ENCODE measurements at regions not wholly inside any gene's neighbourhood (a gene's known extent, or its start where the extent isn't known, plus 50 kb on each side); places are given as distances from the start of the nearest gene placed in this dataset.

DNA sequence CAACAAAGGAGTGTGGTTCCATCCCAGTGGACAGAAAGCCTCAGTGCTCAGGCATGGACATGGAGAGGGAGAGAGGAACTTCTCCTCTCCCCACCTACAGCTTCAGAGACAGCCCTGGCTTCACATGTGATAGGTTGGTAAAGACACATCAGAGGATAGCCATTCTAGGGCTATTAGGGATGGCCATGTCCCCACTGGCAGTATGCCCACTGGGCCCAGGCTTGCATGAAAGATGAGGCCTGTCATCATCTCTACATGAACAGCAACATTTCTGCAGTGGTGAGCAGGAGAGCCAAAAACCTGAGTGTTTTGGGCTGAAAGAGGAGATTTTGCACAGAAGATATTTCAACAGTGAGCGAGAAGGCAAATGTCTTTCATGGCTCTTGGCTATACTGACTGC is 517.2 kb downstream of the NR4A2 start:
- no peaks in the 10 kb centered on the region for H3K9me3 ChIP-seq
- no peaks in the 10 kb centered on the region for H3K36me3 ChIP-seq
- no peak overlapping the region for H3K4me3 ChIP-seq
- H3K27me3 ChIP-seq: no peaks in the 10 kb centered on the region
- H3K27ac ChIP-seq: no peak overlapping the region
- H3K9ac ChIP-seq (ENCODE audit: low read depth in 2 of 2, low read length in 2 of 2): no peak overlapping the region
- intact Hi-C loops (cut with DNase I): no loop called here
- H3K4me1 ChIP-seq: no peaks in the 10 kb centered on the region
- TF ChIP-seq, protein P1, sequence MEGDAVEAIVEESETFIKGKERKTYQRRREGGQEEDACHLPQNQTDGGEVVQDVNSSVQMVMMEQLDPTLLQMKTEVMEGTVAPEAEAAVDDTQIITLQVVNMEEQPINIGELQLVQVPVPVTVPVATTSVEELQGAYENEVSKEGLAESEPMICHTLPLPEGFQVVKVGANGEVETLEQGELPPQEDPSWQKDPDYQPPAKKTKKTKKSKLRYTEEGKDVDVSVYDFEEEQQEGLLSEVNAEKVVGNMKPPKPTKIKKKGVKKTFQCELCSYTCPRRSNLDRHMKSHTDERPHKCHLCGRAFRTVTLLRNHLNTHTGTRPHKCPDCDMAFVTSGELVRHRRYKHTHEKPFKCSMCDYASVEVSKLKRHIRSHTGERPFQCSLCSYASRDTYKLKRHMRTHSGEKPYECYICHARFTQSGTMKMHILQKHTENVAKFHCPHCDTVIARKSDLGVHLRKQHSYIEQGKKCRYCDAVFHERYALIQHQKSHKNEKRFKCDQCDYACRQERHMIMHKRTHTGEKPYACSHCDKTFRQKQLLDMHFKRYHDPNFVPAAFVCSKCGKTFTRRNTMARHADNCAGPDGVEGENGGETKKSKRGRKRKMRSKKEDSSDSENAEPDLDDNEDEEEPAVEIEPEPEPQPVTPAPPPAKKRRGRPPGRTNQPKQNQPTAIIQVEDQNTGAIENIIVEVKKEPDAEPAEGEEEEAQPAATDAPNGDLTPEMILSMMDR (IDR thresholded peaks at IDR 0.05): no peak
- DNase-seq: no peak

DNA sequence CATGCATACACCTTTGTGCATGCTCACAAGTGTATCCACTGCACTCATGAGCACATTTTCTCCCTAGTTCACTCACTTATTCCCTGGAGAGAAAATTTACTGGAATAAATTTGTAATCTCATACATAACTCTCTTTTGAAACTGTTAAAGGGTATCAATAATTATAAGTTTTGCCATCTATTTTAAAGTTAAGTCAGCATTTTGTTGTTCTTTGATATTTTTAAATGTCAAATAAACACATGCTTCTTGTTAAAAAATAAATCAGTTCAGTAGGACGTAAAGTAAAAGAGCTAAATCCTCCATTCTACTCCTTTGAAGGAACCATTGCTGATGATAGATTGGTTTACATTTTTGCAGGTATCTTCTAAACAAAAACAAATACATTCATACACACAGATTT is 522.1 kb downstream of the NR4A2 start:
- Histone ChIP-seq H3K9ac (ENCODE audit: low read depth in 2 of 2, low read length in 2 of 2) (no peak overlapping the region), H3K9me3 (no peaks in the 10 kb centered on the region), H3K27me3 (no peaks in the 10 kb centered on the region), H3K36me3 (no peaks in the 10 kb centered on the region), H3K27ac (no peak overlapping the region), H3K4me3 (no peak overlapping the region), H3K4me1 (no peaks in the 10 kb centered on the region)
- TF ChIP-seq, protein P1 (IDR thresholded peaks at IDR 0.05): no peak
- intact Hi-C loops (cut with DNase I): no loop called here
- DNase-seq: no peak

DNA sequence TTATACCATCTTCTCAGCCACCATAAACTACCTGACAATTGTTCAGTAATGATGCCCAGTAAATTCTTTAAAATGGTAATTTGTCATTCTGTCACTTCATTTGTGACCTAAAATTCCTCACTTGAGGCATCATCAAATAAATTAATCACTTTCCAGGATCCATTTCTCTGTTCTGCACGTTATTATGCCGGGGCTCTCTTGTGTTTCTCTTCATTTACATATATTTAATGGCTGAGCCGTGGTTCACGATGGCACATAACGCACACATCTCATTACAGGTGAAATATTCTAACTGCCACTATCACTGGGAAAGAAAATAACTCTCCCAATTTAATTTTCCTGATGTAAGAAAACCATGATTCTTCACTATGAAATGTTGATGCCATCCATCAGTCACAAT is 529.6 kb downstream of the NR4A2 start:
- Histone ChIP-seq H3K9ac (ENCODE audit: low read depth in 2 of 2, low read length in 2 of 2) (no peak overlapping the region), H3K9me3 (no peaks in the 10 kb centered on the region), H3K4me1 (no peaks in the 10 kb centered on the region), H3K4me3 (no peak overlapping the region), H3K36me3 (no peaks in the 10 kb centered on the region), H3K27me3 (no peaks in the 10 kb centered on the region), H3K27ac (no peak overlapping the region)
- DNase-seq: no peak
- intact Hi-C loops (cut with DNase I): no loop called here
- TF ChIP-seq, protein P1 (IDR thresholded peaks at IDR 0.05): no peak

DNA sequence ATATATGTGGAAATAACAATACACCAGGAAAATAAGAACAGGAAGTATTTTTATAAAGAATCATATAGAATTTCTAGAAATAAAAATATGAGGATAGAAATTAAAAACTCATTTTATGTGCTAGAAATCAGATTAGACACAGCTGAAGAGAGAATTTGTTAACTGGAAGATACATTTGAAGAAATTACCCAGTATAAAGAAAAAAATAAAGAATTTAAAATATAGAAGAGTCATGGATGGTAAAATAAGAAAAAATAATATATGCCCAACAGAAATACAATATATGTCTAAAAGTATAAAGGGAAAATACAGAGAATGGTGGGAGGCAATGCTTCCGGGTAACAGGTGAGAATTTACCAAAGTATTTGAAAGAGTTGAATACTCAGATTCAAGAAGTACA is 539.9 kb downstream of the NR4A2 start:
- TF ChIP-seq, protein P1 (IDR thresholded peaks at IDR 0.05): no peak
- Histone ChIP-seq H3K27ac (no peak overlapping the region), H3K4me3 (no peak overlapping the region), H3K9ac (ENCODE audit: low read depth in 2 of 2, low read length in 2 of 2) (no peak overlapping the region), H3K36me3 (no peaks in the 10 kb centered on the region), H3K27me3 (no peaks in the 10 kb centered on the region), H3K4me1 (no peaks in the 10 kb centered on the region), H3K9me3 (no peaks in the 10 kb centered on the region)
- DNase-seq: no peak
- intact Hi-C loops (cut with DNase I): no loop called here

DNA sequence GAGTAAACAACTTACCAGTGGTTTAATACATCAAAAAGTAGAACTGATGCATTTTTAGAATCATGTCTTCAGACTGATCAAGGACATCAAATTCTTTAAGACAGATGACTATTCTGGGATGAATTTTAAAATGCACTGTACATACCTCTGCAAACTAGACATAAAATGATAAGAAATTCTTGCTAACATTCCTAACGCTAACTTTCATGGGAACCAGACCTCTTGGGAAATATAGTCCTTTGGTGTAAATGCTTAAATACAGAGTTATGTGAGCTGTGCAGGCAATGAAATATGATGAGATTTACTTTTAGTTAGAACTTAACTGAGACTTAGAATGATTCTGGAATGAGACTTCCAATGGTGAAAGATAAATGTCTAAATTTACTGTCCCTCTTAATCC is 562.0 kb downstream of the NR4A2 start:
- intact Hi-C loops (cut with DNase I): no loop called here
- TF ChIP-seq, protein P1 (IDR thresholded peaks at IDR 0.05): no peak
- no peaks in the 10 kb centered on the region for H3K27me3 ChIP-seq

More for the DNA sequence above, 562.0 kb downstream of the NR4A2 start:
- H3K9me3 ChIP-seq: no peaks in the 10 kb centered on the region
- H3K27ac ChIP-seq: no peak overlapping the region
- H3K4me1 ChIP-seq: no peaks in the 10 kb centered on the region
- H3K36me3 ChIP-seq: no peaks in the 10 kb centered on the region
- no peak overlapping the region for H3K9ac ChIP-seq (ENCODE audit: low read depth in 2 of 2, low read length in 2 of 2)
- no peak for DNase-seq
- no peak overlapping the region for H3K4me3 ChIP-seq
